ENCODE measurements at regions not wholly inside any gene's neighbourhood (a gene's known extent, or its start where the extent isn't known, plus 50 kb on each side); places are given as distances from the start of the nearest gene placed in this dataset.

DNA sequence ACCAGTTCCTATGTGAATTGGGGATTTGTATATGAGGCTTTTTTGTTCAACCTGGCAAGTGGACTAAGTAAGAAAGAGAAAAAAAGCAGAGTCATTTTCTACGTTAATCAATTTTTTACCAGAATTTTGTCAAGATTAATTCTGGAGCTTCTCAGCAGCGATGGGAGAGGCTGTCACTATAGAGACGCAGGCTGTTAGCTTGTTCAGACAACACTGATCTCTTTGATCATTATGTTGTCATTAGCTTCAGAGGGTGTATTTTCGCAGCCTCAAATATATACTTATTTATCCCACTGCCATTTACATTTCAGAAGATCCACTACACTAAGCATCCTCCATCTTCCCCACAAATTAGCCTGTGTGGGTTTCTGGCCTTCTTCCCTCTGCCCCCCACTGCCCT lies 196.7 kb upstream of the PFKP start:
- in situ Hi-C loops (cut with MboI; ENCODE audit: low sequenced_read_pairs) (no loop called here), dilution Hi-C loops (cut with HindIII; ENCODE audit: low sequenced_read_pairs, unreplicated experiment) (no loop called here), intact Hi-C loops (cut with micrococcal nuclease) (no loop called here)
- no peak overlapping the region for H2AK5ac ChIP-seq (ENCODE audit: low read depth, low read length)
- no peak overlapping the region for H3K4ac ChIP-seq (ENCODE audit: low read depth, low read length)
- no peak overlapping the region for H4K5ac ChIP-seq (ENCODE audit: low read depth, low read length)
- no peak overlapping the region for H3K23ac ChIP-seq (ENCODE audit: low read depth, low read length)
- H3K4me1 ChIP-seq (ENCODE audit: control insufficient read depth, insufficient read depth, low read length): no peaks in the 10 kb centered on the region
- peaks cover 16% of the 10 kb centered on the region for H3K9me3 ChIP-seq (ENCODE audit: control insufficient read depth, insufficient read depth, low read length)
- H3K27ac ChIP-seq (ENCODE audit: insufficient read depth, low read length): no peak overlapping the region
- H4K20me1 ChIP-seq (ENCODE audit: insufficient read depth, low read length): no peaks in the 10 kb centered on the region
- H3K14ac ChIP-seq (replicated peaks; ENCODE audit: low read depth, low read length): no peak overlapping the region
- no peak overlapping the region for H4K8ac ChIP-seq (ENCODE audit: low read depth in 2 of 2, low read length in 2 of 2)
- no peak overlapping the region for H2BK5ac ChIP-seq (ENCODE audit: low read depth, low read length, poor library complexity, severe bottlenecking)
- H2BK15ac ChIP-seq (ENCODE audit: low read depth, low read length): no peak overlapping the region
- no peak overlapping the region for H3K4me2 ChIP-seq (ENCODE audit: low read depth, low read length)
- H3K9ac ChIP-seq (ENCODE audit: low read depth, low read length): no peak overlapping the region
- ATAC-seq (ENCODE audit: low read depth): no peak
- BruUV-seq (replicated peaks): no TSS peak
- no peaks in the 10 kb centered on the region for H3K36me3 ChIP-seq (ENCODE audit: control insufficient read depth, insufficient read depth, low read length)
- CTCF ChIA-PET: no interaction called here
- POLR2A ChIA-PET (ENCODE audit: unreplicated experiment): no interaction called here
- H3K9me1 ChIP-seq (ENCODE audit: insufficient read depth, low read length): no peaks in the 10 kb centered on the region
- no peak overlapping the region for H2AFZ ChIP-seq (replicated peaks; ENCODE audit: low read length, poor library complexity)
- no peaks in the 10 kb centered on the region for H3K27me3 ChIP-seq (ENCODE audit: control insufficient read depth, insufficient read depth, low read length)
- TF ChIP-seq, protein P1, sequence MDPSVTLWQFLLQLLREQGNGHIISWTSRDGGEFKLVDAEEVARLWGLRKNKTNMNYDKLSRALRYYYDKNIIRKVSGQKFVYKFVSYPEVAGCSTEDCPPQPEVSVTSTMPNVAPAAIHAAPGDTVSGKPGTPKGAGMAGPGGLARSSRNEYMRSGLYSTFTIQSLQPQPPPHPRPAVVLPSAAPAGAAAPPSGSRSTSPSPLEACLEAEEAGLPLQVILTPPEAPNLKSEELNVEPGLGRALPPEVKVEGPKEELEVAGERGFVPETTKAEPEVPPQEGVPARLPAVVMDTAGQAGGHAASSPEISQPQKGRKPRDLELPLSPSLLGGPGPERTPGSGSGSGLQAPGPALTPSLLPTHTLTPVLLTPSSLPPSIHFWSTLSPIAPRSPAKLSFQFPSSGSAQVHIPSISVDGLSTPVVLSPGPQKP (IDR thresholded peaks at IDR 0.05; ENCODE audit: borderline replicate concordance, low read depth, low read length): no peak
- TF ChIP-seq, protein P2, sequence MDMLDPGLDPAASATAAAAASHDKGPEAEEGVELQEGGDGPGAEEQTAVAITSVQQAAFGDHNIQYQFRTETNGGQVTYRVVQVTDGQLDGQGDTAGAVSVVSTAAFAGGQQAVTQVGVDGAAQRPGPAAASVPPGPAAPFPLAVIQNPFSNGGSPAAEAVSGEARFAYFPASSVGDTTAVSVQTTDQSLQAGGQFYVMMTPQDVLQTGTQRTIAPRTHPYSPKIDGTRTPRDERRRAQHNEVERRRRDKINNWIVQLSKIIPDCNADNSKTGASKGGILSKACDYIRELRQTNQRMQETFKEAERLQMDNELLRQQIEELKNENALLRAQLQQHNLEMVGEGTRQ (IDR thresholded peaks at IDR 0.05; ENCODE audit: low read depth, low read length): no peak
- TF ChIP-seq SMC3 (IDR thresholded peaks at IDR 0.05; ENCODE audit: low read depth, low read length) (no peak), CHD1 (IDR thresholded peaks at IDR 0.05; ENCODE audit: low read depth, low read length) (no peak), RFX5 (IDR thresholded peaks at IDR 0.05; ENCODE audit: low read depth, low read length) (no peak), NFE2L2 (IDR thresholded peaks at IDR 0.05; ENCODE audit: low read depth, low read length) (no peak), CTCF (conservative IDR thresholded peaks at IDR 0.05; ENCODE audit: low read depth, low read length) (no peak), MAFK (IDR thresholded peaks at IDR 0.05; ENCODE audit: low read depth, low read length) (no peak), POLR2A (IDR thresholded peaks at IDR 0.05; ENCODE audit: low read depth, low read length) (no peak), MAZ (IDR thresholded peaks at IDR 0.05; ENCODE audit: borderline replicate concordance, low read depth, low read length) (no peak), RAD21 (IDR thresholded peaks at IDR 0.05; ENCODE audit: low read length) (no peak), FOS (IDR thresholded peaks at IDR 0.05; ENCODE audit: low read depth, low read length) (no peak), BHLHE40 (IDR thresholded peaks at IDR 0.05; ENCODE audit: low read depth, low read length) (no peak), MXI1 (IDR thresholded peaks at IDR 0.05; ENCODE audit: borderline replicate concordance, low read depth, low read length) (no peak), RCOR1 (IDR thresholded peaks at IDR 0.05; ENCODE audit: insufficient replicate concordance, low read length) (no peak), CEBPB (IDR thresholded peaks at IDR 0.05; ENCODE audit: low read depth, low read length) (no peak)
- H3K18ac ChIP-seq (ENCODE audit: low read depth, low read length): no peak overlapping the region
- H3K79me1 ChIP-seq (ENCODE audit: low read depth in 1 of 2, low read length in 2 of 2): no peaks in the 10 kb centered on the region
- H2BK20ac ChIP-seq (ENCODE audit: low read depth, low read length): no peak overlapping the region
- 40% methylated on average over 1 of the region's 4 CpGs; no CpG with 5 or more reads in 1 of the 2 experiments for WGBS, 2 experiments (ENCODE audit: extremely low coverage in 2 of 2, insufficient read length in 1 of 2)
- no peak overlapping the region for H3K4me3 ChIP-seq (ENCODE audit: insufficient read depth, low read depth, low read length)
- no peak for DNase-seq
- no peak overlapping the region for H2BK120ac ChIP-seq (ENCODE audit: low read depth, low read length)
- H4K91ac ChIP-seq (ENCODE audit: insufficient read depth, low read depth, low read length): no peak overlapping the region
- no peak overlapping the region for H3K56ac ChIP-seq (ENCODE audit: extremely low read depth, insufficient read depth, low read length)
- H2AK9ac ChIP-seq (replicated peaks; ENCODE audit: low read depth, low read length, poor library complexity): no peak overlapping the region
